MM.1S (cell line): ENCODE measurements at regions not wholly inside any gene's neighbourhood (a gene's known extent, or its start where the extent isn't known, plus 50 kb on each side); places are given as distances from the start of the nearest gene placed in this dataset.

ENCODE experiments used
- DNase-seq: peaks from one replicate; pipeline ENCODE4 v3.0.0-alpha.2; 2015
- H2AFZ ChIP-seq: fragments of 300-600 bp; sonication (generic); 2 replicates; pipeline ENCODE4 v1.6.0; 2016; ENCODE audit warnings: antibody characterized with exemption, low read length
- H3F3A ChIP-seq: fragments of 300-600 bp; sonication (generic); 2 replicates; pipeline ENCODE4 v1.6.1; 2016; ENCODE audit warnings: mild to moderate bottlenecking, antibody characterized with exemption, low read length, moderate library complexity, mixed read lengths; ENCODE audit not compliant: insufficient read depth
- H3K27ac ChIP-seq: fragments of 300-600 bp; sonication (generic); 2 replicates; pipeline ENCODE4 v1.5.1; 2016; ENCODE audit warnings: mild to moderate bottlenecking, low read length
- H3K27me3 ChIP-seq: fragments of 300-600 bp; sonication (generic); replicated peaks from 2 replicates; pipeline ENCODE4 v1.6.0; 2016; ENCODE audit warnings: low read length; ENCODE audit not compliant: insufficient read depth
- H3K36me3 ChIP-seq: fragments of 300-600 bp; sonication (generic); replicated peaks from 2 replicates; pipeline ENCODE4 v1.6.1; 2016; ENCODE audit warnings: mild to moderate bottlenecking, low read length, mixed read lengths; ENCODE audit not compliant: insufficient read depth
- H3K4me1 ChIP-seq: fragments of 300-600 bp; sonication (generic); 2 replicates; pipeline ENCODE4 v1.6.1; 2016; ENCODE audit warnings: low read length, mixed read lengths
- H3K4me2 ChIP-seq: fragments of 300-600 bp; sonication (generic); 2 replicates; pipeline ENCODE4 v1.6.0; 2016; ENCODE audit warnings: low read depth, low read length
- H3K4me3 ChIP-seq: fragments of 300-600 bp; sonication (generic); 2 replicates; pipeline ENCODE4 v1.5.1; 2016; ENCODE audit warnings: low read length, mixed read lengths
- H3K79me2 ChIP-seq: fragments of 300-600 bp; sonication (generic); 2 replicates; pipeline ENCODE4 v1.6.1; 2016; ENCODE audit warnings: mixed run types, low read length, mixed read lengths
- H3K9ac ChIP-seq: fragments of 300-600 bp; sonication (generic); 2 replicates; pipeline ENCODE4 v1.6.1; 2016; ENCODE audit warnings: low read length, mixed read lengths
- H3K9me2 ChIP-seq: fragments of 300-600 bp; sonication (generic); replicated peaks from 2 replicates; pipeline ENCODE4 v1.6.1; 2016; ENCODE audit warnings: mild to moderate bottlenecking, low read length, mixed read lengths; ENCODE audit not compliant: insufficient read depth
- H3K9me3 ChIP-seq: fragments of 300-600 bp; sonication (generic); replicated peaks from 2 replicates; pipeline ENCODE4 v1.6.1; 2016; ENCODE audit warnings: mild to moderate bottlenecking, low read length, mixed read lengths; ENCODE audit not compliant: insufficient read depth
- H4K20me1 ChIP-seq: fragments of 300-600 bp; sonication (generic); 2 replicates; pipeline ENCODE4 v1.6.1; 2016; ENCODE audit warnings: mild to moderate bottlenecking, low read length, moderate library complexity, mixed read lengths; ENCODE audit not compliant: insufficient read depth
- CTCF ChIP-seq: fragments of 300-600 bp; sonication (generic); IDR thresholded peaks from 2 replicates; pipeline ENCODE4 v1.5.1; 2016; ENCODE audit warnings: antibody characterized with exemption, low read length, mixed read lengths
- EZH2 ChIP-seq: fragments of 300-600 bp; sonication (generic); optimal IDR thresholded peaks from 2 replicates; pipeline ENCODE3; 2017; ENCODE audit warnings: low read depth, mild to moderate bottlenecking, antibody characterized with exemption, low read length, mixed read lengths
- EZH2phosphoT487 ChIP-seq: fragments of 300-600 bp; sonication (generic); IDR thresholded peaks from 2 replicates; pipeline ENCODE4 v1.6.1; 2018; ENCODE audit warnings: antibody characterized with exemption, low read length

GRCh38 chr5:68682400-68683160 lies 411.2 kb upstream of the SLC30A5 start:
- Histone ChIP-seq H3K9me3 (no peaks in the 10 kb centered on the region), H3K9me2 (no peaks in the 10 kb centered on the region), H3K36me3 (no peaks in the 10 kb centered on the region), H3K4me2 (no peak overlapping the region), H3K4me3 (no peak overlapping the region), H3K79me2 (no peaks in the 10 kb centered on the region), H4K20me1 (no peaks in the 10 kb centered on the region), H3F3A (no peaks in the 10 kb centered on the region), H3K27ac (no peak overlapping the region), H2AFZ (no peak overlapping the region), H3K4me1 (no peaks in the 10 kb centered on the region), H3K9ac (no peak overlapping the region), H3K27me3 (no peaks in the 10 kb centered on the region)
- no peak for DNase-seq
- TF ChIP-seq CTCF (no peak), EZH2 (no peak), EZH2phosphoT487 (no peak)

GRCh38 chr5:68683632-68684036 lies 410.2 kb upstream of the SLC30A5 start:
- no peaks in the 10 kb centered on the region for H3K9me3 ChIP-seq
- no peaks in the 10 kb centered on the region for H3K4me1 ChIP-seq
- H3K9me2 ChIP-seq: no peaks in the 10 kb centered on the region
- no peaks in the 10 kb centered on the region for H3K79me2 ChIP-seq
- no peak for TF ChIP-seq CTCF
- no peak for TF ChIP-seq EZH2phosphoT487
- TF ChIP-seq EZH2: no peak
- no peaks in the 10 kb centered on the region for H3K27me3 ChIP-seq
- H3K4me3 ChIP-seq: no peak overlapping the region
- H4K20me1 ChIP-seq: no peaks in the 10 kb centered on the region
- H3K9ac ChIP-seq: no peak overlapping the region
- H3K4me2 ChIP-seq: no peak overlapping the region
- no peaks in the 10 kb centered on the region for H3F3A ChIP-seq
- no peak overlapping the region for H2AFZ ChIP-seq
- H3K36me3 ChIP-seq: no peaks in the 10 kb centered on the region
- DNase-seq: no peak
- H3K27ac ChIP-seq: no peak overlapping the region

GRCh38 chr5:68685863-68686262 lies 408.0 kb upstream of the SLC30A5 start:
- Histone ChIP-seq H3K4me3 (no peak overlapping the region), H3K79me2 (no peaks in the 10 kb centered on the region), H4K20me1 (no peaks in the 10 kb centered on the region), H3F3A (no peaks in the 10 kb centered on the region), H3K27me3 (no peaks in the 10 kb centered on the region), H3K4me1 (no peaks in the 10 kb centered on the region), H2AFZ (no peak overlapping the region), H3K9me2 (no peaks in the 10 kb centered on the region), H3K4me2 (no peak overlapping the region), H3K9me3 (no peaks in the 10 kb centered on the region), H3K36me3 (no peaks in the 10 kb centered on the region), H3K27ac (no peak overlapping the region), H3K9ac (no peak overlapping the region)
- TF ChIP-seq EZH2: no peak
- no peak for TF ChIP-seq EZH2phosphoT487
- no peak for TF ChIP-seq CTCF
- no peak for DNase-seq
